ENCODE measurements at regions not wholly inside any gene's neighbourhood (a gene's known extent, or its start where the extent isn't known, plus 50 kb on each side); places are given as distances from the start of the nearest gene placed in this dataset.

- TF ChIP-seq, protein P1, sequence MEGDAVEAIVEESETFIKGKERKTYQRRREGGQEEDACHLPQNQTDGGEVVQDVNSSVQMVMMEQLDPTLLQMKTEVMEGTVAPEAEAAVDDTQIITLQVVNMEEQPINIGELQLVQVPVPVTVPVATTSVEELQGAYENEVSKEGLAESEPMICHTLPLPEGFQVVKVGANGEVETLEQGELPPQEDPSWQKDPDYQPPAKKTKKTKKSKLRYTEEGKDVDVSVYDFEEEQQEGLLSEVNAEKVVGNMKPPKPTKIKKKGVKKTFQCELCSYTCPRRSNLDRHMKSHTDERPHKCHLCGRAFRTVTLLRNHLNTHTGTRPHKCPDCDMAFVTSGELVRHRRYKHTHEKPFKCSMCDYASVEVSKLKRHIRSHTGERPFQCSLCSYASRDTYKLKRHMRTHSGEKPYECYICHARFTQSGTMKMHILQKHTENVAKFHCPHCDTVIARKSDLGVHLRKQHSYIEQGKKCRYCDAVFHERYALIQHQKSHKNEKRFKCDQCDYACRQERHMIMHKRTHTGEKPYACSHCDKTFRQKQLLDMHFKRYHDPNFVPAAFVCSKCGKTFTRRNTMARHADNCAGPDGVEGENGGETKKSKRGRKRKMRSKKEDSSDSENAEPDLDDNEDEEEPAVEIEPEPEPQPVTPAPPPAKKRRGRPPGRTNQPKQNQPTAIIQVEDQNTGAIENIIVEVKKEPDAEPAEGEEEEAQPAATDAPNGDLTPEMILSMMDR (conservative IDR thresholded peaks at IDR 0.05; ENCODE audit: low read length): no peak
- DNase-seq (ENCODE audit: low read depth): no peak
- no peak overlapping the region for H3K4me3 ChIP-seq (ENCODE audit: low read length)
These were observed 409.3 kb upstream of the TMEM132C start for GRCh38 chr12:127857661-127858060.

- TF ChIP-seq, protein P1 (conservative IDR thresholded peaks at IDR 0.05; ENCODE audit: low read length): no peak
- no peak for DNase-seq (ENCODE audit: low read depth)
- no peak overlapping the region for H3K4me3 ChIP-seq (ENCODE audit: low read length)
These were observed 406.4 kb upstream of the TMEM132C start for GRCh38 chr12:127860536-127860935.

DNA sequence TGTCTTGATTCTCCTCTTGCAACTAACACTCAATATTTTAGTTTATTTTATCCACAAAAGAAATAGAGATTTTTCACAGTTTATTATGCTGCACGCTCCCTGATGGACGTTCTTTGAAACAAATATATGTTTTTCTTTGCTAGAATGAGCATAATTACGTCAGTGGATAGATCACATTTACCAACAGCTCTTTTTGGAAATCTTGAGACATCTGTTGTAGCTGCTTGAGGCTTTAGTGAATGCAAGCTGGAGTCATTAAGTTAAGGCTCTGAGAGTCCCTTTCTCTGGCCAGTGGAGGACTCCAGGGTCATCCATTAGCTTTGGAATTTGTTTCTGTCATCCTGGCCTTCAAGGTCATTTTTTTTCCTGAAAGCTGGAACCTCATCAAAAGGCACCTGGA, 405.6 kb upstream of the TMEM132C start:
- DNase-seq (ENCODE audit: low read depth): no peak
- no peak overlapping the region for H3K4me3 ChIP-seq (ENCODE audit: low read length)
- TF ChIP-seq, protein P1 (conservative IDR thresholded peaks at IDR 0.05; ENCODE audit: low read length): no peak

GRCh38 chr12:127873306-127873705, 393.7 kb upstream of the TMEM132C start:
- no peak overlapping the region for H3K4me3 ChIP-seq (ENCODE audit: low read length)
- TF ChIP-seq, protein P1 (conservative IDR thresholded peaks at IDR 0.05; ENCODE audit: low read length): no peak
- DNase-seq (ENCODE audit: low read depth): no peak

DNA sequence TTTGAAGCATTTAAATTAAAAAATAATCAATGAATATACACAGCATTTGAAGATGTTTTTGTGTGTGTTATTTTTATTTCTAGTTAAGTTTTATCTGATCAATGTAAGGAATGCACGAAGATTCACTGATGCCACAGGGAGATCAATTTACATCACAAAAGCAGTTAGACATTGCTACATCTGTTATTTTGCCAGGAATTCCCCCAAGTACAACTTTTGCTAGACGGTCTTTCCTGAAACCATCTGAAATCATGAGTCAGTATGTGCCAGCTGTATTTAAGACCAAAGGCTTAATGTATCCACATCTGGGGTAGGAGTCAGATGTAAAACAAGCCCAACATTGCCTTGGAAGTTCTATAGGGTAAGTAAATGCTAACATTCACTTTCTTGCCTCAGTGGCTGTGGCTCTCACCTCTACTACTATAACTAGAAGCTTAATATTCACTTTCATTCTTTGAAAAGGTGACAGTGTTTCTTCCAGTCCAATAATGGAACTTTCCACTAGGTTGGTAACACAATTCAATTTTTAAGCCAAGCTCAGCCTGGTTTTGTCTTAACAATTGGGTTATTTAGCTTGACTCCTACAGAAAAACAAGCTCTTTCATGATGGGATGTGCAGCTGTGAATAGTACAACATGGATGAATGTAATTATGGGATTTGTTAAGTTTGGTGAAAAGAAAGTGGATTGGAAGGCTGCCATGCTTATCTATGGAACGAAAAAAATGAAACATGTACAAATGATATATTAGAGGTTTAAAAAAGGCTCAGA, 385.4 kb upstream of the TMEM132C start:
- peak; percentile 16 for DNase-seq (ENCODE audit: low read depth)
- TF ChIP-seq, protein P1 (conservative IDR thresholded peaks at IDR 0.05; ENCODE audit: low read length): no peak
- H3K4me3 ChIP-seq (ENCODE audit: low read length): no peak overlapping the region

GRCh38 chr12:127883013-127883412, 384.0 kb upstream of the TMEM132C start:
- no peak for DNase-seq (ENCODE audit: low read depth)
- H3K4me3 ChIP-seq (ENCODE audit: low read length): no peak overlapping the region
- TF ChIP-seq, protein P1 (conservative IDR thresholded peaks at IDR 0.05; ENCODE audit: low read length): no peak

Data from AG10803 (cell line).